Testis (tissue), 2 donors: ENCODE measurements at regions not wholly inside any gene's neighbourhood (a gene's known extent, or its start where the extent isn't known, plus 50 kb on each side); places are given as distances from the start of the nearest gene placed in this dataset.

ENCODE experiments used
- POLR2A ChIP-seq: fragments of 450-650 bp; IDR thresholded peaks from one replicate; pipeline ENCODE4 v1.6.1; 2017; ENCODE audit warnings: antibody characterized with exemption, mild to moderate bottlenecking, moderate library complexity
- TF ChIP-seq, protein P1 (sequence below), 3 experiments: fragments of 450-650 bp in 2 of 3; fragments of 200-600 bp in 1 of 3; sonication (generic) in 1 of 3; IDR thresholded peaks; one replicate each; pipeline ENCODE4 v1.5.1; 2016 to 2019; ENCODE audit warnings: antibody characterized with exemption in 3 of 3, mild to moderate bottlenecking in 2 of 3, moderate library complexity in 1 of 3

DNA sequence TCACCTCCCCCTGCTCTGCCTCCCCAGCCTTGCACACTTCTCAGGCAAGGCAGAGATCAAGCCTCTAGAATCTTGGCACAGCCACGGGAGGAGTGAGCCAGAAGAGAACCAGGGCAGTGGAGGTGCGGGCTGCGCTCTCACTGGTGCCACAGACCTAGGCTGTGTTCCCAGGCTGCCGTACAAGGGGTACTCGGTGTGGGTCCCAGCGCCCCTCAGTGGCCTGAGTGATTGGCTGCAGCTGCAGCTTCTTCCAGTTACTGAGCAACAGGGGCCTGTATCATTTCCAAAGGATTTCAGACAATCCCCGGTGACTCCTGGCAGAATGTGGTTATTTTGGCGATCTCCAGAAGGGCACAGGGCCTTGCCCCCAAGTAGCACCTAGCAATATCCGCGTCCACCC, 1852.1 kb downstream of the TP53TG3F start:
- TF ChIP-seq, protein P1, sequence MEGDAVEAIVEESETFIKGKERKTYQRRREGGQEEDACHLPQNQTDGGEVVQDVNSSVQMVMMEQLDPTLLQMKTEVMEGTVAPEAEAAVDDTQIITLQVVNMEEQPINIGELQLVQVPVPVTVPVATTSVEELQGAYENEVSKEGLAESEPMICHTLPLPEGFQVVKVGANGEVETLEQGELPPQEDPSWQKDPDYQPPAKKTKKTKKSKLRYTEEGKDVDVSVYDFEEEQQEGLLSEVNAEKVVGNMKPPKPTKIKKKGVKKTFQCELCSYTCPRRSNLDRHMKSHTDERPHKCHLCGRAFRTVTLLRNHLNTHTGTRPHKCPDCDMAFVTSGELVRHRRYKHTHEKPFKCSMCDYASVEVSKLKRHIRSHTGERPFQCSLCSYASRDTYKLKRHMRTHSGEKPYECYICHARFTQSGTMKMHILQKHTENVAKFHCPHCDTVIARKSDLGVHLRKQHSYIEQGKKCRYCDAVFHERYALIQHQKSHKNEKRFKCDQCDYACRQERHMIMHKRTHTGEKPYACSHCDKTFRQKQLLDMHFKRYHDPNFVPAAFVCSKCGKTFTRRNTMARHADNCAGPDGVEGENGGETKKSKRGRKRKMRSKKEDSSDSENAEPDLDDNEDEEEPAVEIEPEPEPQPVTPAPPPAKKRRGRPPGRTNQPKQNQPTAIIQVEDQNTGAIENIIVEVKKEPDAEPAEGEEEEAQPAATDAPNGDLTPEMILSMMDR (IDR thresholded peaks at IDR 0.05), result no peak
- no peak for TF ChIP-seq POLR2A
